Subcutaneous abdominal adipose tissue (tissue), 5 donors: ENCODE measurements at regions not wholly inside any gene's neighbourhood (a gene's known extent, or its start where the extent isn't known, plus 50 kb on each side); places are given as distances from the start of the nearest gene placed in this dataset.
"Not testable (repeated sequence)": the region's sequence is repeated elsewhere in the genome, so short reads cannot be mapped to it uniquely, and the experiment has no call there.

Experiments used
- H3K27ac ChIP-seq: one replicate; pipeline ENCODE4 v1.7.0; 2013; ENCODE audit warnings: low read depth, mild to moderate bottlenecking, inconsistent platforms, low read length, moderate library complexity
- H3K27me3 ChIP-seq, 5 donors: one replicate each; pipeline ENCODE4 v1.7.0; 2013; ENCODE audit warnings: low read length in 5 of 5, inconsistent platforms in 1 of 5; ENCODE audit not compliant: control insufficient read depth in 5 of 5, insufficient read depth in 4 of 5
- H3K36me3 ChIP-seq, 5 donors: one replicate each; pipeline ENCODE4 v1.7.0; 2013; ENCODE audit warnings: low read length in 5 of 5; ENCODE audit not compliant: control insufficient read depth in 5 of 5, insufficient read depth in 5 of 5
- H3K4me1 ChIP-seq, 5 donors: one replicate each; pipeline ENCODE4 v1.7.0; 2013; ENCODE audit warnings: low read length in 5 of 5, mild to moderate bottlenecking in 3 of 5, moderate library complexity in 1 of 5; ENCODE audit not compliant: control insufficient read depth in 5 of 5, insufficient read depth in 5 of 5
- H3K4me3 ChIP-seq, 5 donors: one replicate each; pipeline ENCODE4 v1.7.0; 2013; ENCODE audit warnings: low read length in 5 of 5, low read depth in 1 of 5
- H3K9ac ChIP-seq, 5 donors: one replicate each; pipeline ENCODE4 v1.7.0; 2013; ENCODE audit warnings: low read length in 5 of 5, mild to moderate bottlenecking in 4 of 5, moderate library complexity in 3 of 5
- H3K9me3 ChIP-seq, 5 donors: one replicate each; pipeline ENCODE4 v1.7.0; 2013; ENCODE audit warnings: low read length in 5 of 5; ENCODE audit not compliant: control insufficient read depth in 5 of 5
- donor health status: healthy.
- donor health status: healthy.
- donor health status: healthy.
- donor health status: healthy.
- donor health status: healthy.

GRCh38 chr15:20628538-20628937 is 86.9 kb upstream of the GOLGA6L6 start:
- H3K27ac ChIP-seq, H3K9ac ChIP-seq, H3K36me3 ChIP-seq, H3K9me3 ChIP-seq, H3K4me3 ChIP-seq, H3K4me1 ChIP-seq, H3K27me3 ChIP-seq: not testable (repeated sequence)

GRCh38 chr15:20625469-20625868 is 83.9 kb upstream of the GOLGA6L6 start:
- H3K4me3 ChIP-seq, H3K27me3 ChIP-seq, H3K4me1 ChIP-seq, H3K9ac ChIP-seq, H3K9me3 ChIP-seq, H3K27ac ChIP-seq, H3K36me3 ChIP-seq: not testable (repeated sequence)

GRCh38 chr15:20624085-20624484 is 82.5 kb upstream of the GOLGA6L6 start:
- not testable (repeated sequence) for H3K27me3 ChIP-seq, H3K36me3 ChIP-seq

DNA sequence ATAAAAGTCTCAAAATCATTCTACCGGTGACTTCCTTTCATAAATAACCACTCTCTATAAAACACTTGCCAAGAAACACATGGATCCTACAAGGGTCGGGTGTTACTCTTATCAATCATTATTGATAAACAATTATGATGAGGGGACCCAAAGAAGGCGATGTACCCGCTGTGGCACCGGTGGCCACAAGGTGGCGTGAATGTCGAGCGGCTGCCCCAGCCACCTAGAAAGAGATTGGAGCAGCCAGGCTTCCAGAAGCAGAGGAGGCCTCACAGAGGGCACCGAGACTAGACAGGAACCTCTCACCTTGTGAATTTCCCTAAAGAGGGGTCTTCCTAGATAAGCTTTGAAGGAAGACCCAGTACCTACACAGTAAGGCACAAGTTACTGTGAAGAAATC is 80.5 kb upstream of the GOLGA6L6 start:
- not testable (repeated sequence) for H3K9ac ChIP-seq

More at GRCh38 chr15:20624085-20624484, 82.5 kb upstream of the GOLGA6L6 start:
- H3K9ac ChIP-seq, H3K4me3 ChIP-seq, H3K27ac ChIP-seq, H3K4me1 ChIP-seq, H3K9me3 ChIP-seq: not testable (repeated sequence)

GRCh38 chr15:20614549-20614948 is 72.9 kb upstream of the GOLGA6L6 start:
- not testable (repeated sequence) for H3K9ac ChIP-seq, H3K9me3 ChIP-seq, H3K27ac ChIP-seq, H3K4me3 ChIP-seq, H3K4me1 ChIP-seq, H3K36me3 ChIP-seq, H3K27me3 ChIP-seq

More for the DNA sequence above, 80.5 kb upstream of the GOLGA6L6 start:
- not testable (repeated sequence) for H3K9me3 ChIP-seq, H3K4me3 ChIP-seq, H3K27me3 ChIP-seq, H3K36me3 ChIP-seq, H3K4me1 ChIP-seq, H3K27ac ChIP-seq

- not testable (repeated sequence) for H3K9me3 ChIP-seq, H3K9ac ChIP-seq, H3K27ac ChIP-seq, H3K27me3 ChIP-seq, H3K36me3 ChIP-seq, H3K4me1 ChIP-seq, H3K4me3 ChIP-seq
These were observed 71.2 kb upstream of the GOLGA6L6 start for GRCh38 chr15:20612796-20613195.

- not testable (repeated sequence) for H3K27ac ChIP-seq, H3K9ac ChIP-seq, H3K4me1 ChIP-seq, H3K36me3 ChIP-seq, H3K27me3 ChIP-seq, H3K4me3 ChIP-seq, H3K9me3 ChIP-seq
These were observed 70.8 kb upstream of the GOLGA6L6 start for GRCh38 chr15:20612356-20612755.

DNA sequence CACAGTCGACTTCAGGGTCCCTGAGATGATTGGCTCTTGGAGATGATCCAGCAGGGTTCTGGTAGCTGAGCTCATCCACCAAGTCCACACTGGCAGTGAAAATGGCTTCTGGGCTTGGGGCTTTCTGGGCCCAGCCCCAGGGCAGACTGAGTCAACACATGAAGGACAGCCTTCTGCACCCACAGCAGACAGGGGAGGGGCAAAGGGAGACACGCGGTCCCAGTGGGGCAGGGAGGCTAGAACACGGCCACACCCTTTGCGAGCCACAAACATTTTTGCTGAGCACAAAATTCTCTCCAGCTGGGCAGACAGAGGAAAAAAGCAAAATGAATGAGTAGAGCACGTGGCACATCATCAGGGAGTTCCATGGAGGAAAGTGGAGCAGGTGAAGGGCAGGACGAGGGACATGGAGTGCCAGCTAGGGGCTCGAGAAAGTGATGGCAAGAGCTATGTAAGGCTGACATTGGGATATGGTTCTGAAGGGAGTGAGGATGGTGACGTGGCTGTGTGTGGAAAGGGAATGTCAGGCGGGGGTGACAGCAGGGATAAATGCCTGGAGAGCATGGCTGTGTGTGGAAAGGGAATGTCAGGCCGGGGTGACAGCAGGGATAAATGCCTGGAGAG is 70.2 kb upstream of the GOLGA6L6 start:
- not testable (repeated sequence) for H3K36me3 ChIP-seq

DNA sequence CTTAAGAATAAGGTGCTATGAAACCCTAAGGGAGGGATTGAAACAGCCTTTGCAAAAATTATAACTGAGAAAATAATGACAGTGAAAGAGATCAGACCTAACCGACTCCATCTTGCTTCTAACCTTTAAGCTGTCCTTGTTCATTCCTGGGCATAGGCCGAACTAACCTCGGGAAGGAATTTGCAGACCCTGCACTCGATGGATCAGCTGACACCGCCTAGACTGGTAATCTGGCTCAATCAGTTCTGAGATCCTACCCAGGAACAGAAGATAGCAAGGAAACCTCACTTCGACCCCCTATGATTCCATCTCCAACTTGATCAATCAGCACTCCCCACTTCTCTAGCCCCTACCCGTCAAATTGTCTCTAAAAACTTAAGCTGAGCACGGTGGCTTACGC is 66.6 kb upstream of the GOLGA6L6 start:
- not testable (repeated sequence) for H3K27me3 ChIP-seq, H3K9ac ChIP-seq, H3K36me3 ChIP-seq, H3K9me3 ChIP-seq, H3K27ac ChIP-seq, H3K4me1 ChIP-seq, H3K4me3 ChIP-seq

More for the DNA sequence above, 70.2 kb upstream of the GOLGA6L6 start:
- H3K27ac ChIP-seq, H3K4me3 ChIP-seq, H3K9ac ChIP-seq, H3K4me1 ChIP-seq, H3K27me3 ChIP-seq, H3K9me3 ChIP-seq: not testable (repeated sequence)

DNA sequence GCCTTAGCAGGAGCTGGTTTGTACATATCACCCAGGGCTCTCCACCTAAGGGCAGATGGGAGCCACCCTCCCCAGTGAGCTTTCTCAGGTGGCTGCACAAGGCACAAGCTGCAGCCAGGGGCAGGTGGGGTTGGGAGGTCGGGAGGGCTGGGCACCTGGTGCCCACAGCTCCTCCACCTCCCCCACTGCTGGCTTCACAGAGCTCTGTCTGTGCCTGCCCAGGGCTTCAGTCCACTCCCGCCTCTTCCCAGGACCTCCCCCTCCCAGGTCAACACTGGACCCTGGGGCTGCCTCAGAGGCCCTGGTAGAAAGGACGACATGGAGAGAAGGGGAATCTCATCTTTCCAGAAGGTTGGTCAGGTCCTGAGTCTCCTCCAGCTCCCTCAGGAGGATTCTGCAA is 55.6 kb upstream of the GOLGA6L6 start:
- H3K9me3 ChIP-seq, H3K36me3 ChIP-seq, H3K27me3 ChIP-seq, H3K4me1 ChIP-seq, H3K27ac ChIP-seq, H3K9ac ChIP-seq, H3K4me3 ChIP-seq: not testable (repeated sequence)

DNA sequence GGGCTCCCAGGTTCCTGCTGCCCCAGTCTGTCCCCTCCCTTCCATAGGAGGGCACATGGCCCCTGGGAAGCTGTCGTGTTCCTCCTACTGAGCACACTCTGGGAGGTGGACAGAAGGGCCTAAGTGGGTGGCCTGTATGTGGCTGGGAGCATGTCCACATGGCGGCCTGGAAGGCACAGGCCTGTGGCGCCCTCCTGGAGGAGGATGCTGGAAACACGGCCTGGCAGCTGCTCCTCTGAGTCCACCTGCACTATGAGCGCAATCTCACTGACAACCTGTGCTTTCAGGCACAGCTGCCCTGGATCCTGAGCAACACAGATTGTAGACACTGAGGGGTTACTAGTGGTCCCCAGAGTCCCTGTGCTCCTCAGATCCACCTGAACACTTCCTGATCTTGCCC is 52.6 kb upstream of the GOLGA6L6 start:
- H3K4me3 ChIP-seq, H3K27ac ChIP-seq, H3K9me3 ChIP-seq: not testable (repeated sequence)

More for the DNA sequence above, 52.6 kb upstream of the GOLGA6L6 start:
- H3K27me3 ChIP-seq, H3K9ac ChIP-seq, H3K4me1 ChIP-seq, H3K36me3 ChIP-seq: not testable (repeated sequence)
